ENCODE measurements at regions not wholly inside any gene's neighbourhood (a gene's known extent, or its start where the extent isn't known, plus 50 kb on each side); places are given as distances from the start of the nearest gene placed in this dataset.

- DNase-seq, result no peak
Measured at GRCh38 chr20:50286174-50286511, 95.5 kb downstream of the CEBPB start.

- DNase-seq, result no peak
Measured at GRCh38 chr20:50286609-50287008, 96.0 kb downstream of the CEBPB start.

GRCh38 chr20:50287512-50287911 is 96.9 kb downstream of the CEBPB start:
- no peak for DNase-seq

GRCh38 chr20:50288128-50288623 is 97.5 kb downstream of the CEBPB start:
- DNase-seq, result no peak

GRCh38 chr20:50289581-50289980 is 99.0 kb downstream of the CEBPB start:
- no peak for DNase-seq

GRCh38 chr20:50290112-50290511 is 99.5 kb downstream of the CEBPB start:
- DNase-seq, result no peak

DNA sequence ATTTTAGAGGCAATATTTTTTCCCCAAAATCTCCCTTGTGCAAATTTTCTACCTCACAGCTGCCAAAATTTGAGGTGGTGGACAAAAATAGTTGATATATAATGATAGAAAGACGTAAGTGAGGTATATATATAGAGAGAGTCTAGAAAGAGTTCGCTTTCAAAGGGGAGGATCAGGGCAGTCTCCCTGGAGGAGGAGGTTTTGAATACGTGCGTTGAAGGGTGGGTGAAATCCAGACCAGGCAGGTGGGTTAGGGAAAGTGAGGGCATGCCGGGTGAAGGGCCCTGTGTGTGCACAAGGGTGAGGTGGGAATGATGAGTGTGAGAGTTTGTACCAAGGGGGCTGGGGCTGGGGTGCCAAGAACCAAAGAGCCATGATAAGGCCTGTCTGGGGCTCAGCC is 100.2 kb downstream of the CEBPB start:
- no peak for DNase-seq

GRCh38 chr20:50291254-50292078 is 100.8 kb downstream of the CEBPB start:
- DNase-seq, result no peak

DNA sequence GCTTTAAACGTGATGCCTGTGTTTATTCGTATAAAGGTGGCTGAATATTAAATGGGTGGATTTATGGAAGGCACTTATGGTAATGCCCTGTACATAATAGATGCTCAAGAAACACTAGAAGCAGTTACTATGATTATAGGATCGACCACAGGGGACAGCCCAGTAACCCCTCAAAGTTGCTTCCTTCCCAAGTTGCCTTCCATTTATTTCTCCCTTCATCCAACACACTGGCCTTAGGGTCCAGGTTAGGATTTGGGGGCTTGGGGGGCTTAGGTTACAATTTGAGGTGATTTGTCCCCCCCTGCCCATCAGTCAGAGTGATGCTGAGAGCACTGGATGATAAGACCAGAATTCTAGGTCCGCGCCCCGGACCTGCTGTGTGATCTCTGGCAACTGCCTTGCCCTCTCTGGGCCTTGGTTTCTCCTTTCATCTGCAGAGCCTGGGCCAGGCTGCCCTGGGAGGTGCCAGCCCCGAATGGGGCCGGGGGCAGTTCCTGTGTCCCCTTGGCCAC is 101.5 kb downstream of the CEBPB start:
- no peak for DNase-seq

DNA sequence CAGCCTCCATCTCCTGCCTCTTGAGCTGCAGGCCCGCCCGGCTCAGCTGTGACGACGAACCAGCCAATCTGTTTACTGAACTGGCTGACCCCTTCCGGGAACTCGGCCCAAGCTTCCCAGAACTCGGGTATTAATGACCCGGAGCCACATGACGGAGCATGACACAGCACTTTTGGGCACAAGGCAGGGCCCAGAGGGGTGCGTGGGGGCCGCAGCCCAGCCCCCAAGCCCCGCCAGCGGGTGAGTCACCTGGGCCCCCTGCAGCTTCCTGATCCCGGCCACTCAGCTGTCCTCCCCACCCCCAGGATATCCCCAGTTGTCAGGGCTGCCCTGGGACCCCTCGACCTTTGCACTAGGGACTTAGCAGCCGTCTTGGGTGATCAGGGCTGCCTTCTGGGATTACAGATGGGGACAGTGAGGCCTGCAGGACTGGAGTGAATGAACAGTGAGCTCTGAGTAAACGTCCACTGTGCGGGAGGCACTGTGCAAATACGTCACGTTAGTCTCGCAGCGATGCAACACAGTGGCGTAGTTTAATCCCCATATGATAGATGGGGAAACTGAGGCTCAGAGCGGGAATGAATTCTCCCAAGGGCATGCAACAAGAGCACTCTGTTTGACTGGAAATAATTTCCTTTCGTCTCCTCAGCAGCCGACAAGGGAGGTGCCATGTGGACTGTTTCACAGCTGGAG is 102.1 kb downstream of the CEBPB start:
- DNase-seq, result peak; percentile 96 to 98

DNA sequence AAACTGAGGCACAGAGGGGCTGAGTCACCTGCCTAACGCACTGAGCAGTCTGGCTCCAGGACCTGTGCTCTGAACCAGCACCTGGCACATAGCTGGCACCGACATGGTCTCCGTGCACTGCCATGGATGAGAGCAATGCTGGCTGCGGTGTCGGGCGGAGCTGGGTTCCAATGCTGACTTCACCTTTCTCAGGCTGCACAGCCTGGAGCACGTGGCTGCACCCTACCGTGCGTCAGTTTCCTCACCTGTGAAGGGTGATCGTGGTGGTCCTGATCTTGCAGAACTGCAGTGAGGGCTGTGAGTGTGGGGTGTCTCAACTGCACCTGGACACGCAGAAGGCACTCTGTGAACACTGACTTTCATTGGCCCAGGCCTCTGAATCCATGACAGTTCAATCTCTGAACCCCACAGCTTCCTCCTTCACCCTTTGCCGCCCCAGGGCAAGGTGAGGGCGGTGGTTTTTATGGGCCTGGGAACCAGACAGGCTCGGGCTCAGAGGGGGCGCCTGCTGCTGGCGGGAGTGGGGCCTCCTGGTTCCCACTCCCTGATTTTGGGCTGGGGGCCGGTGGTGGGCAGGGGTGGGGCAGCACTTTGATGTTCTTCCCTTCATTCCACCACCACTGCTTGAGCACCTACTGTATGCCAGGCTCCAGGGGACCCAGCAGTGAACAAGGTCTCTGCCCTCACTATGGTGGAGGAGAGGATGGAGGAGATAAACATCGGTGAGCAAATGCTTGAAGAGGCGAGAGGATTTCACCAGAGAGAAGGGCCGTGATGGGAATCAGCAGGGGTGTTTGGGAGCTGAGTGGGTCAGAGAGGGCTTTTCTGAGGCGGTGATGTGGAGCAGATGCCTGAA is 102.9 kb downstream of the CEBPB start:
- DNase-seq, result no peak

DNA sequence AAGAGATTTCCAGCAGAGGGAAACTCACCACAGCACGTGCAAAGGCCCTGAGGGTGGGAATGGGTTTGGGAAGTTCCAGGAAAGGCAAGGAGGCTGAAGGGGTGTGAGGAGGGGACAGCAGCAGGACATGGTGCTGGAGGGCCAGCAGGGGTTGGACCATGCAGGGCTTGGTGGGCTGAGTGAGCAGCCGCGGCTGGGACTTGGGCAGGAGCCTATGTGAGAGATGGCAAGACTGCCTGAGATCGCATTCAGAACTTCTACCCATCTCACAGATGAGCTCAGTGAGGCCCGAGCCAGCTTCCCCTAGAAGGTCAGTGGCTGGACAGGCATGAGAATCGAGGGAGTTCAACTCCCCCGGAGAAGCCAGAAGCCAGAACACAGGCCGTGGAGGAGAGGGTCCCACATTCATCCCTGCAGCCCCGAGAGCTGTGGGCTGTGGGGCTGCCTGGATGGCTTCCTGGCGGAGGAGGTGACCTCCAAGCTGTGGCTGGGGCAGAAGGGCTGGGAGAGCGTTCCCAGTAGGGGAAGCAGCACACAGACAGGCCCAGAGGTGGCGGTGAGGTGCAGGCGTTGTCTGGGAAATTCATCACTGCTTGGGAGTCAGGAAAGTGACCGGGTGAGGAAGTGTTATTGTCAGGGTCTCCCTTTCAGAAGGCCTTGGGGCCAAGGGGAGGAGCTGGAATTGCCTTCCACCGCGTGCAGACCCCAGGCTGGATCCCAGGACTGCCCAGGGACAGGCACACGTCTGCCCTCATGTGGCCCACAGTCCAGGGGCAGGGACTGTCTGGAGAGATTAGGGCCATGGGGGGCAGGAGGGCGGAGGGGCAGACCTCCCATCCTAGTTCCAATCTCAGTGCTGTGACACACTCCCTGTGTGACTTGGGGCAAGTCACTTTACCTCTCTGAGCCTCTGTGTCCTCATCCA is 103.8 kb downstream of the CEBPB start:
- DNase-seq, result no peak

DNA sequence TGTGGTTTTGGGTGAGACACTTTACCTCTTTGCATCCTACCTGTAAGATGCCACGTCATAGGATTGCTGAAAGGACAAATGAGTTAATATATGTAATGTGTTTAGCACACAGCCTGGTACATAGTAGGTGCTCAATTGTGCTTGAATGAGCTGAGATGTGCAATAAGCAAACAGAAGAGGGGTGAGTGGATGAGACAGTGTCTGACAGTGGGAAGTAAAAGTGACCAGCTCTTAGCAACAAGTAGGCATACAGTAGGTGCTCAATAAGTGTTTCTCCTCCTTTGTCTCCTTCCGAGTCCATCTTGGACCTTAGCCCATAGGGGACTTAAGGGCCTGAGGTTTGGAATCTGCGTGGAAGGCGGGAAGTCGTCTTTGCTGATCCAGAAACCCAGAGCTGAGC is 104.7 kb downstream of the CEBPB start:
- no peak for DNase-seq

DNA sequence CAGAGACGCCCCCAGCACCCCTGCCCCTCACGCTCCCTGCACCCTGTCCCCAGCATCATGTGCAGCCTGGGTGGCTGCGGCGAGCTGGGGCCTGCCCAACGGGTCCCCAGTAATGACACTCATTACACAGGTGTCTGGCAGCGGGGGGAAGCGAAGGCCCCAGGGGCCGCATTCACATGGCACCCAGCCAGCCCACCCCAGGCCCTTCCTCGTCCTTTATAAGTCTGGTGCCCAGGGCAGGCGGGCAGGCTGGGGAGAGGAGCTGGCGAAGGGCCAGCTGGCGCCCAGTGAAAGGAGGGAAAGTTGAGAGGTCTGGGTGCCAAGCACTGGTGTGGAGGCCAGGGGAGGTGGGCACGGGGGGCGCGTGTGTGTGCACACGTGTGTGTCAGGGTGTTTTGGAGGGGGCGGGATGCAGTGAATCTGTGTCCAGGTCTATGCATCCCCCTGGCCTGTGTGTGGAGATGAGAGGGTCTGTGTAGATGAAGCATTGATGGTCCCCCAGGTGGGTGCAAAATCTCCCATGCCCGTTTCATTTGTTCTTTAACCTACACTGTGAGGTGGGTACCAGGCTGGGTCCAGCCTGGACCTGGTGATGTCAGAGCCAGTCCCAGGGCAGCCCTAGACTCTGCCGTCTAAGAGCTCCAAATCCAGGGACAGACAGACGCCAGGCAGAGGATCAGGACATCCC is 105.3 kb downstream of the CEBPB start:
- no peak for DNase-seq

- peak; percentile 68 to 82 for DNase-seq
Measured at GRCh38 chr20:50296450-50297375, 106.1 kb downstream of the CEBPB start.

DNA sequence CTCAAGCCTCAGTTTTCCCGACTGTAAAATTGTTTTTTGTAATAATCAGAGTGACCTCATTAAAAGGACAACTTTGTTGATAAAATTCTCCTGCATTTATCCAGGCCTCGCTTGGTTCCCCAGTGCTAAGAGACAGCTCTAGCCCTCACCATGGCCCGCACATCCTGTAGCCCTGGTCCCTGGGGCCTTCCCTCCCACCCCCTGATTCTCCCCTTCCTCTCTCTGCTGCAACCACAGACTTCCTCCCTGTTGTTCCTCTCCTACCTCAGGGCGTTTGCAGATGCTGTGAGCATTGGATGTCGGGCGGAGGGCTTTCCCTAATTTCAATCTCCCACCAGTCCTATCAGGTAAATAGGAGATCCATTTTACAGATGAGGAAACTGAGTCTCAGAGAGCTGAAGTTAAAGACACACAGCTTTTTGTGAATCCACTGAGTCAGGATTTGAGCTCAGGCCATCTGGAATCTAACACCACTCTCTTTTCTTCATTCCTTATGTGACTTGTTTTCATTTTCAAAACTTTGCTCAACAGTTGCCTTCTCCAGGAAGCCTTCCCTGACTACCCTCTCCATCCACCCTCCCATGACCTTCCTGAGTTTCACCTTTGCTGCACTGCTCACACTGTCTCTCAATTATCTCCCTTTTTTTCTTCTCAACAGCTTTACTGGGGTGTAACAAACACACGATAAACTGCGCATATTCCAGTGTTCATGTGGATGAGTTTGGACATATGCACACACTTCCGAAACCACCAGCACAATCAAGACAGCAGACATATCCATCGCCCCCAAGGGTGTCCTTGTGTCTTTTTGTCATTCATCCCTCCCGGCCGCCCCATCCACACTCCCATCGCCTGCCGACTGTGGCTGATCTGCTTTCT is 107.1 kb downstream of the CEBPB start:
- DNase-seq, result peak; percentile 56 to 69

DNA sequence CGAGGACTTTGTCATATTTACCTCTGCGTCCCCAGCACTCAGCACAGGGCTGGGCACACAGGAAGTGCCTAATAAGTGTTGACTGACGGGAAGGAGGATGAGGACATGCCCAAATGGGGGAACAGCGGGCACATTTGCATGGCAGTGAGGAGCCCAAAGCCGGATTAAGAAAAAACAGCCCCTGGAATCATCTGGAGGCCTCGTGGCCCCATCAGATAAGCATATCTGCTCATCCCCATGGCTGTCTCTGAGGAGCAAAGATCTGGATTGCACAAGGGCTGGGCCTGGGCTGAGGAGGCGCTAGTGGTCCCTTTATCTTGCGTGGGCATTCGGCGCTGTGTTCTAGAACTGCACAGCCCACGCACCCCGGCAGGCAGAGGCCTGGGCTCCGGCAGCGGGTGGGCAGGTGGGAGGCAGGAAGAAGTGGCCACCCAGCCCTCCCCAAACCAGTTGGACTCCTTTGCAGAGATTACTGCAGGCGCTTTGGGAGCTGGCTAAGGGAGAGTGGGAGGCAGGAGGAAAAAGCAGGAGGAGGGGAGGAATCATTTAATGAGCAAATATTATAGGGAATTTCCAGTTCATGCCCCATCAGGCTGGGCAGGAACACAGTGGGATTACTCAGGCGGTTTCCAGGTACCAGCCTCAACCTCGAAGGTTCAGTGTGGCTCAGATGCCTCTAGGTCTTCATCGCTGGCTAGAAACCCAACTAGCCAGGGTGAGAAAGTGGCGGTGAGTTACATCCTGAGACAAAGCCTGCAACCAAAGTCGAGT is 108.1 kb downstream of the CEBPB start:
- DNase-seq, result peak in 1 of 2 donors; percentile 73

DNA sequence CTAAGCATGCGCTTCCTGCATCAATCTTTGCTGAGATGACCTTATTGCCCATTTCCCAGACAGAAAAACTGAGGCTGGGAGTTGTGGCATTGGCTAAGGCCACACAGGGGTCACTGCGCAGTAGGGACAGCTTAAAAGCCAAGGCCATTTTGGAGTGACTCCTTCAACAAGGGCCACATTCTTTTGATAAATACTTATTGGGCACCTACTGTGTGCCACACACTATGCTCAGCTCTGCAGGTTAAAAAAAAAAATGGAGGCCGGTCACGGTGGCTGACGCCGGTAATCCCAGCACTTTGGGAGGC is 108.6 kb downstream of the CEBPB start:
- no peak for DNase-seq

All from inflammatory macrophage (primary cell).